ENCODE measurements at regions not wholly inside any gene's neighbourhood (a gene's known extent, or its start where the extent isn't known, plus 50 kb on each side); places are given as distances from the start of the nearest gene placed in this dataset.

DNA sequence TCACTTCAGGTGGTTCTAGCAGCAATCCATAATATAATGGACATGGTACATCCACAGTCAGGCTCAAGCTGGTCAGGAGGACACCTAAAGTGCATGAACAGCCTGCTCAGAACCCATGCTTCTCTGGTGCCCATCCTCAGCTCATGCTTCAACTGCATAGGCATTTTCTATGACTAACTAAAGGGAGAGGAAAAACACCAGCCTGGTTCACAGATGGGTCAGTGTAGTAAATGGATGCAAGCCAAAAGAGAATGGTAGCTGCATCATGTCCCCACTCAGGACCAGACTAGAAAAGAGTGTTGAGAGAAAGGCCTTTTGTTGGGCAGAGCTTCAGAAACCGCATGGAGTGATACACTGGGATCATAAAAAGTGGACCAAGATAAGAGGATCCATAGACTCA lies 556.6 kb downstream of the TLE1 start:
- no peak overlapping the region for H3K9ac ChIP-seq (ENCODE audit: low read depth in 2 of 2, low read length in 2 of 2)
- no peak overlapping the region for H3K4me3 ChIP-seq
- no peaks in the 10 kb centered on the region for H3K4me1 ChIP-seq
- H3K9me3 ChIP-seq: no peaks in the 10 kb centered on the region
- TF ChIP-seq, protein P1, sequence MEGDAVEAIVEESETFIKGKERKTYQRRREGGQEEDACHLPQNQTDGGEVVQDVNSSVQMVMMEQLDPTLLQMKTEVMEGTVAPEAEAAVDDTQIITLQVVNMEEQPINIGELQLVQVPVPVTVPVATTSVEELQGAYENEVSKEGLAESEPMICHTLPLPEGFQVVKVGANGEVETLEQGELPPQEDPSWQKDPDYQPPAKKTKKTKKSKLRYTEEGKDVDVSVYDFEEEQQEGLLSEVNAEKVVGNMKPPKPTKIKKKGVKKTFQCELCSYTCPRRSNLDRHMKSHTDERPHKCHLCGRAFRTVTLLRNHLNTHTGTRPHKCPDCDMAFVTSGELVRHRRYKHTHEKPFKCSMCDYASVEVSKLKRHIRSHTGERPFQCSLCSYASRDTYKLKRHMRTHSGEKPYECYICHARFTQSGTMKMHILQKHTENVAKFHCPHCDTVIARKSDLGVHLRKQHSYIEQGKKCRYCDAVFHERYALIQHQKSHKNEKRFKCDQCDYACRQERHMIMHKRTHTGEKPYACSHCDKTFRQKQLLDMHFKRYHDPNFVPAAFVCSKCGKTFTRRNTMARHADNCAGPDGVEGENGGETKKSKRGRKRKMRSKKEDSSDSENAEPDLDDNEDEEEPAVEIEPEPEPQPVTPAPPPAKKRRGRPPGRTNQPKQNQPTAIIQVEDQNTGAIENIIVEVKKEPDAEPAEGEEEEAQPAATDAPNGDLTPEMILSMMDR (IDR thresholded peaks at IDR 0.05): no peak
- no peaks in the 10 kb centered on the region for H3K27me3 ChIP-seq
- H3K27ac ChIP-seq: no peak overlapping the region
- no peaks in the 10 kb centered on the region for H3K36me3 ChIP-seq
- no peak for DNase-seq
- intact Hi-C loops (cut with DNase I): no loop called here

DNA sequence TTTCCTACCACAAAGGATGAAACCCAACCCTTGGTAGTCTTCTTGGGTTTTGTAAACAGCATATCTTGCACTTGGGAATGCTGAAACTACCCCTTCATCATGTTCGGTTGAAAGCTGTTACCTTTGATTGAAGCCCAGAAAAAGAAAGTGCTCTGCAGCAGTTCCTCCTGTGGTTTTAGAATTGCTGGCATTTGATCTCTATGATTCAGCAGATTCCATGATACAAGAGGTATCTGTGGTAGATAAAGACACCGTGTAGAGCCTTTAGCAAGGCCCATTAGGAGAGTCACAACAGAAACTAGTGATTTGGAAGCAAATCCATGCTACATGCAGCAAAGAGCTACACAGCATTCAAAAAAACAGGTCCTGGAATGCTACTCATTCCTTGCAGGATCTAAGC lies 557.0 kb downstream of the TLE1 start:
- Histone ChIP-seq H3K36me3 (no peaks in the 10 kb centered on the region), H3K27me3 (no peaks in the 10 kb centered on the region), H3K4me3 (no peak overlapping the region), H3K27ac (no peak overlapping the region), H3K9ac (ENCODE audit: low read depth in 2 of 2, low read length in 2 of 2) (no peak overlapping the region), H3K4me1 (no peaks in the 10 kb centered on the region), H3K9me3 (no peaks in the 10 kb centered on the region)
- TF ChIP-seq, protein P1 (IDR thresholded peaks at IDR 0.05): no peak
- intact Hi-C loops (cut with DNase I): no loop called here
- DNase-seq: no peak

DNA sequence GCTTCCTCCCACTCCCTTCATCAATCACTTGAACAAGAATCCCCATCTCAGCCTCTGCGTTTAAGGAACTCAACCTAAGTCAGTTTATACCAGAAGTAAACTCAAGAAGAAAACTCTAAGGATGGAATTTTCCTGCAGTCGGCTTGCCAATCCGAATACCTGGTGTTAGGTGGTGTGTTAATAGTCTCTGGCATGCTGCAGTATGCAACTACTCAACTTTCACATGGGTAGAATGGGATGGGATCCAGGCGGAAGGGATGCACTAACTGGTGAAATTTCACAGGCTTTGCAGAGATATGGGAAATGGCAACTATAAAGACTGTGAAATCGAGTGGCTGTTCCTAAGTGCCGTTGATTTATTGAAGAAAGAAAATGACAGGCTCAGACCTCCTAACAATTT lies 560.6 kb downstream of the TLE1 start:
- TF ChIP-seq, protein P1 (IDR thresholded peaks at IDR 0.05): no peak
- H3K36me3 ChIP-seq: no peaks in the 10 kb centered on the region
- no peak overlapping the region for H3K9ac ChIP-seq (ENCODE audit: low read depth in 2 of 2, low read length in 2 of 2)
- DNase-seq: no peak
- no peaks in the 10 kb centered on the region for H3K9me3 ChIP-seq
- H3K4me1 ChIP-seq: no peaks in the 10 kb centered on the region
- no peak overlapping the region for H3K27ac ChIP-seq
- intact Hi-C loops (cut with DNase I): no loop called here
- H3K27me3 ChIP-seq: no peaks in the 10 kb centered on the region
- H3K4me3 ChIP-seq: no peak overlapping the region

DNA sequence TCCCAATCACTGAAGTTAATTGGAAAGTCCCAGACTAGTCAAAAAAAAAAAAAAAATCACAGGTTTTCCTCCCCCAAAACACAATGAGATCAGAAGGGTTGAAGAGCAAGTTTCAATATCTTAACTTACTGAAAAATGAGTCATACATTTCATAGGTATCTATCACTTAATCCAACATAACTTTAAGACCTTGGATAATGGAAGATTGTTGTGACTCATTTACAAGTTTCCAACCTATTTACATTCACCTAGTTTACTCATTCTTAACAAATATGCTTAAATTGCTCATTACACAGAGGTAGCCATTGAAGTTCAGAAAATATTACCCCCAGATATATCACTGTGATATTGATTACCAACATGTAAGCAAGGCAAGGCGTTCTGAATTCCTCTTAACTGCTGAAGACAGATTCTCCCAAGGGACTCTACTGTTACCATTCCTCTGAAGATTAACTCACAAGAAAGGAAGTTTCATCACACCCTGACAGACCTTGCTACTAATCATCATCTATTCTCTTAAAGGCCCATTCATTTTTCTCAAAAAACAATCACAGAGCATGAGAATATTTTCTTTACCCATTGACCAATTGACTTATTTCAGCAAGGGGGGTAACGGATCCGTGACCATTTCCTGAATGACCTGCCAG lies 563.8 kb downstream of the TLE1 start:
- TF ChIP-seq, protein P1 (IDR thresholded peaks at IDR 0.05): no peak
- no peak overlapping the region for H3K27ac ChIP-seq
- intact Hi-C loops (cut with DNase I): no loop called here
- no peaks in the 10 kb centered on the region for H3K4me1 ChIP-seq
- no peaks in the 10 kb centered on the region for H3K9me3 ChIP-seq
- no peak overlapping the region for H3K9ac ChIP-seq (ENCODE audit: low read depth in 2 of 2, low read length in 2 of 2)
- H3K36me3 ChIP-seq: no peaks in the 10 kb centered on the region
- DNase-seq: no peak
- no peak overlapping the region for H3K4me3 ChIP-seq
- H3K27me3 ChIP-seq: no peaks in the 10 kb centered on the region

DNA sequence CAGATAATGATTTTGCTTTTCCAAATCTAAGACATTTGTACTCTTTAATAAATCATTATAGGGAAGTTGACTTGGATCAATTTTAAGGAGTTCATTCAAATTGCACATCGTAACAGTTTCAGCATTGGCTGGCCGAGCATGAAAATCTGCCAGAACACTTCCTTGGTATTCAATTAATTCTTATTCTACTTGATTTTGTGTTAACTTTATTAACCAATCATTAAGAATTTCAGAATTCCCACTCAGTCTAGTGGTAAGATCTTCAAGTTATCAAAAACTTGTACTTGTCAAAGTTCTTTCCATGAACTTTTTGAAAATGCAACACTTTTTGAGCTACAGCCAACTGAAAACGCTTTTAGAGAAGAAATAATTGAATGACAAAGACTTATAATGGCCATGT lies 565.8 kb downstream of the TLE1 start:
- Histone ChIP-seq H3K27ac (no peak overlapping the region), H3K4me3 (no peak overlapping the region), H3K27me3 (no peaks in the 10 kb centered on the region), H3K36me3 (no peaks in the 10 kb centered on the region), H3K9me3 (no peaks in the 10 kb centered on the region), H3K4me1 (no peaks in the 10 kb centered on the region), H3K9ac (ENCODE audit: low read depth in 2 of 2, low read length in 2 of 2) (no peak overlapping the region)
- TF ChIP-seq, protein P1 (IDR thresholded peaks at IDR 0.05): no peak
- intact Hi-C loops (cut with DNase I): no loop called here
- DNase-seq: no peak
